ENCODE measurements at regions not wholly inside any gene's neighbourhood (a gene's known extent, or its start where the extent isn't known, plus 50 kb on each side); places are given as distances from the start of the nearest gene placed in this dataset.
"Not testable (repeated sequence)": the region's sequence is repeated elsewhere in the genome, so short reads cannot be mapped to it uniquely, and the experiment has no call there.

DNA sequence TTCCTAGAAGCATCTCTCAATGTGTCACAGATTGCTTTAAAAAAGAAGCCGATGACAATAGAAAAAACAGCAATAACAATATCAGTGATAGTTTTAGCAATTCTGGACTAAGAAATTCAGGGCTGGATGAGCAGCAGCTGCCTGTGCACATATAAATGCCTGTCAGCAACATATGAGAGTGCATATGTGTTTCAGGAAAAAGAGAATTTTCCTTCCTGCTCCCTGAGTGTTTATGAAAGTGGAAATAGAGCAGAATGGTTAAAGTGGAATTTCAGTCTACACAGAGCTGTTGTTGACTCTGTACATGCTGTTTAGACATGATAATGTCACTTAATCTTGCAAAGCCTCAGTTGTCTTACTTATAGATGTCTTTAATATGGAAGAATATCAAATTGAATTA lies 164.4 kb upstream of the PCDH7 start:
- Histone ChIP-seq H3K4me3 (ENCODE audit: low read length in 3 of 3) (no peak overlapping the region), H3K9me3 (ENCODE audit: control insufficient read depth in 2 of 3, insufficient read depth in 1 of 3, low read length in 3 of 3) (no peaks in the 10 kb centered on the region), H3K27me3 (ENCODE audit: control insufficient read depth, insufficient read depth, low read length) (no peaks in the 10 kb centered on the region), H3K9ac (ENCODE audit: low read length in 3 of 3) (no peak overlapping the region), H3K27ac (ENCODE audit: low read depth in 2 of 2, low read length in 2 of 2) (no peak overlapping the region), H3K36me3 (ENCODE audit: control insufficient read depth in 2 of 3, insufficient read depth in 3 of 3, low read length in 3 of 3) (no peaks in the 10 kb centered on the region), H3K4me1 (ENCODE audit: control insufficient read depth in 2 of 3, insufficient read depth in 2 of 3, low read depth in 1 of 3, low read length in 3 of 3) (no peaks in the 10 kb centered on the region)
- intact Hi-C loops (cut with DNase I): no loop called here
- FAIRE-seq (no peak), DNase-seq (peak in 1 of 5 donors; percentile 1)
- TF ChIP-seq, protein P1, sequence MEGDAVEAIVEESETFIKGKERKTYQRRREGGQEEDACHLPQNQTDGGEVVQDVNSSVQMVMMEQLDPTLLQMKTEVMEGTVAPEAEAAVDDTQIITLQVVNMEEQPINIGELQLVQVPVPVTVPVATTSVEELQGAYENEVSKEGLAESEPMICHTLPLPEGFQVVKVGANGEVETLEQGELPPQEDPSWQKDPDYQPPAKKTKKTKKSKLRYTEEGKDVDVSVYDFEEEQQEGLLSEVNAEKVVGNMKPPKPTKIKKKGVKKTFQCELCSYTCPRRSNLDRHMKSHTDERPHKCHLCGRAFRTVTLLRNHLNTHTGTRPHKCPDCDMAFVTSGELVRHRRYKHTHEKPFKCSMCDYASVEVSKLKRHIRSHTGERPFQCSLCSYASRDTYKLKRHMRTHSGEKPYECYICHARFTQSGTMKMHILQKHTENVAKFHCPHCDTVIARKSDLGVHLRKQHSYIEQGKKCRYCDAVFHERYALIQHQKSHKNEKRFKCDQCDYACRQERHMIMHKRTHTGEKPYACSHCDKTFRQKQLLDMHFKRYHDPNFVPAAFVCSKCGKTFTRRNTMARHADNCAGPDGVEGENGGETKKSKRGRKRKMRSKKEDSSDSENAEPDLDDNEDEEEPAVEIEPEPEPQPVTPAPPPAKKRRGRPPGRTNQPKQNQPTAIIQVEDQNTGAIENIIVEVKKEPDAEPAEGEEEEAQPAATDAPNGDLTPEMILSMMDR (IDR thresholded peaks at IDR 0.05; ENCODE audit: borderline replicate concordance, extremely low read depth, insufficient read depth): no peak

- no peak overlapping the region for H3K9ac ChIP-seq (ENCODE audit: low read length in 3 of 3)
- FAIRE-seq (no peak), DNase-seq (no peak)
- no peak overlapping the region for H3K27ac ChIP-seq (ENCODE audit: low read depth in 2 of 2, low read length in 2 of 2)
- TF ChIP-seq, protein P1 (IDR thresholded peaks at IDR 0.05; ENCODE audit: borderline replicate concordance, extremely low read depth, insufficient read depth): no peak
- H3K9me3 ChIP-seq (ENCODE audit: control insufficient read depth in 2 of 3, insufficient read depth in 1 of 3, low read length in 3 of 3): no peaks in the 10 kb centered on the region
- no peaks in the 10 kb centered on the region for H3K27me3 ChIP-seq (ENCODE audit: control insufficient read depth, insufficient read depth, low read length)
- intact Hi-C loops (cut with DNase I): no loop called here
- no peak overlapping the region for H3K4me3 ChIP-seq (ENCODE audit: low read length in 3 of 3)
- no peaks in the 10 kb centered on the region for H3K36me3 ChIP-seq (ENCODE audit: control insufficient read depth in 2 of 3, insufficient read depth in 3 of 3, low read length in 3 of 3)
- H3K4me1 ChIP-seq (ENCODE audit: control insufficient read depth in 2 of 3, insufficient read depth in 2 of 3, low read depth in 1 of 3, low read length in 3 of 3): no peaks in the 10 kb centered on the region
Measured at GRCh38 chr4:30559481-30559880, 160.7 kb upstream of the PCDH7 start.

DNA sequence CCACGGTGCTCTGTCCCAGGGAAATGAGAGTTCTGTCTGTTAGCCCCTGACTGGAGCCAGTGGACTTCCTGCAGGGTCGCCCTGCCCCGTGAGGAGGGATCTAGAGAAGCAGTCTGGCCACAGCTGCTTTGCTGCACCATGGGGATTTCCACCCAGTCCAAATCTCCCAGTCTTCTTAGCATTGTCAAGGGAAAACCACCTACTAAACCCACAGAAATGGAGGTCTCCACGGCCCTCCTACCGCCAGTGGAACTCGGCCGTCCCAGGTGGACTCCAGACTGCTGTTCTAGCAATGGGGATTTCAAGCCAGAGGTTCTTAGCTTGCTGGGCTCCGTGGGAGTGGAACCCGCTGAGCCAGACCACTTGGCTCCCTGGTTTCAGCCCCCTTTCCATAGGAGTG lies 133.3 kb upstream of the PCDH7 start:
- no peak for FAIRE-seq
- TF ChIP-seq, protein P1 (IDR thresholded peaks at IDR 0.05; ENCODE audit: borderline replicate concordance, extremely low read depth, insufficient read depth): no peak
- intact Hi-C loops (cut with DNase I): no loop called here
- Histone ChIP-seq H3K27ac (ENCODE audit: low read depth in 2 of 2, low read length in 2 of 2) (no peak overlapping the region), H3K36me3 (ENCODE audit: control insufficient read depth in 2 of 3, insufficient read depth in 3 of 3, low read length in 3 of 3) (no peaks in the 10 kb centered on the region), H3K27me3 (ENCODE audit: control insufficient read depth, insufficient read depth, low read length) (no peaks in the 10 kb centered on the region), H3K9ac (ENCODE audit: low read length in 3 of 3) (no peak overlapping the region), H3K9me3 (ENCODE audit: control insufficient read depth in 2 of 3, insufficient read depth in 1 of 3, low read length in 3 of 3) (no peaks in the 10 kb centered on the region), H3K4me3 (ENCODE audit: low read length in 3 of 3) (no peak overlapping the region), H3K4me1 (ENCODE audit: control insufficient read depth in 2 of 3, insufficient read depth in 2 of 3, low read depth in 1 of 3, low read length in 3 of 3) (no peaks in the 10 kb centered on the region)
- DNase-seq: peak in 1 of 5 donors; percentile 26

DNA sequence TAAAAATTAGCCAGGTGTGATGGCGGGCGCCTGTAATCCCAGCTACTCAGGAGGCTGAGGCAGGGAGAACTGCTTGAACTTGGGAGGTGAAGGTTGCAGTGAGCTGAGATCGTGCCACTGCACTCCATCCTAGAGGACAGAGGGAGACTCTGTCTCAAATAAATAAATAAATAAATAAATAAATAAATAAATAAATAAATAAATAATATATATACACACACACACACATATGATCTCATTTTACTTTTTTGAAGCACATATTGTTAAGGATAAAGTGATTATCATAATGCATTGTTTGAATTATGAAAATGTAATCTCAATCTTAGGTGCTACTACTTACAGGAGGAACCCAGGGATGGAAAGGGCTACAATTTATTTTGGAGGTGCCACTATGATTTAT lies 130.5 kb upstream of the PCDH7 start:
- H3K9ac ChIP-seq (ENCODE audit: low read length in 3 of 3); H3K27ac ChIP-seq (ENCODE audit: low read depth in 2 of 2, low read length in 2 of 2); H3K36me3 ChIP-seq (ENCODE audit: control insufficient read depth in 2 of 3, insufficient read depth in 3 of 3, low read length in 3 of 3); H3K27me3 ChIP-seq (ENCODE audit: control insufficient read depth, insufficient read depth, low read length); H3K4me3 ChIP-seq (ENCODE audit: low read length in 3 of 3); FAIRE-seq; H3K9me3 ChIP-seq (ENCODE audit: control insufficient read depth in 2 of 3, insufficient read depth in 1 of 3, low read length in 3 of 3); DNase-seq; intact Hi-C loops (cut with DNase I); H3K4me1 ChIP-seq (ENCODE audit: control insufficient read depth in 2 of 3, insufficient read depth in 2 of 3, low read depth in 1 of 3, low read length in 3 of 3): not testable (repeated sequence)
